HG02885 (cell line): ENCODE measurements at regions not wholly inside any gene's neighbourhood (a gene's known extent, or its start where the extent isn't known, plus 50 kb on each side); places are given as distances from the start of the nearest gene placed in this dataset.

ENCODE experiments used
- ATAC-seq: cut with Tn5 transposase; IDR thresholded peaks from one replicate; pipeline ENCODE4 v1.9.1; 2021; ENCODE audit warnings: mild to moderate bottlenecking; ENCODE audit not compliant: unreplicated experiment, poor library complexity

DNA sequence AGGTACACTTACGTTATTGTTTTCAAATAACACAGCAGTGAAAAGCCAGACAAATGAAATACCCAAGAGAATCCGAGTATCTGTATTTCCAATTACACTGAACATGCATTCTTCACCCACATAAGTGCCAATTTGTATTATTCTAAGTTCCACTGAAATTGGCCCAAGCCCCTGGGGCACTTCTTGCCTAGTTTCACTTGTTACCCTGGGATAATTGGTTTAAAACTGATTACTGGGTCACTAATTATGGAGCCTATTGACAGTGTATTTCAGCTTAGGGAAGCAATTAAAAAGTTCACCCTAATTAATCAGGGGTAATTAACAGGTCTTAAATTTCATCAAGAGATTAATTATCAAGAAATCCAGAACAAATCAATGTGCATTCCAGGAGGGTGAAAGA lies 60.5 kb upstream of the HS3ST2 start:
- no peak for ATAC-seq

- ATAC-seq, result no peak
Observed at GRCh38 chr16:22754577-22754976, 59.4 kb upstream of the HS3ST2 start.

- no peak for ATAC-seq
Observed at GRCh38 chr16:22757202-22757601, 56.8 kb upstream of the HS3ST2 start.

GRCh38 chr16:22762486-22762885 lies 51.5 kb upstream of the HS3ST2 start:
- ATAC-seq, result no peak

DNA sequence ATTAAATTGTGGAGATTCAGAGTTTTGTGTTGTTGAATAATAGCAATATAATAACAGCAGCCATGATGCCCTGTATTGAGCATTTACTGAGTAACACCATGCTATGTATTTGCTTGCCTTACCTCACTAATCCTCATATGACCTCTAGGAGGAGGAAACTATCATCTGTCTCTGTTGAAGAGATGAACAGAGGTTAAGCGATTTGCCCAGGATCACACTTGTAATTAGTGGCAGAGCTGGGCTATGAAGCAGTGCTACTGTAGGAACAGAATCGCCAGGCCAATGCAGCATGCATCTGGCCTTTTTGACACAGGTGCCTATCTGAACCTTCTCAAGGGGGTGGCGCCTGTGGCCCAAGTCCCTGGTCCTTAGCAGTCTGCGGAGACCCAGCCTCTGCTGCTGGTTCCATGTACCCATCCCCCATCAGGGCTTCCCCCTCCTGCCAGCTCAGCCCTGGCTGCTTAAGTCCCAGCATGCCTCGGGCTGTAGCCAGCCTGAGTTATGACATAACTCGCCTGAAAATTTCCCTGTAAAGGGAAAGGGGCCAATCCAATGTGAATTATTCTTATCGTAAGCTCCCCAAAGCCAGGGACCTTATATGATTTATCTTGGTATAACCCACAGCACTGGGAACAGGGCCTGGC lies 50.4 kb upstream of the HS3ST2 start:
- ATAC-seq, result no peak
